TTC549 (cell line): ENCODE measurements at regions not wholly inside any gene's neighbourhood (a gene's known extent, or its start where the extent isn't known, plus 50 kb on each side); places are given as distances from the start of the nearest gene placed in this dataset.

Experiments
- FAIRE-seq: peaks from 2 replicates; lab custom pipeline; 2012; peaks lifted over from hg19 to GRCh38; lab: Jason Lieb, UNC

- FAIRE-seq: no peak
Observed at GRCh38 chr3:104635872-104636580, 730.7 kb upstream of the ALCAM start.

GRCh38 chr3:104642827-104643226 is 723.9 kb upstream of the ALCAM start:
- FAIRE-seq: no peak

- no peak for FAIRE-seq
Observed at GRCh38 chr3:104646196-104646595, 720.5 kb upstream of the ALCAM start.

GRCh38 chr3:104648823-104649222 is 717.9 kb upstream of the ALCAM start:
- no peak for FAIRE-seq

- no peak for FAIRE-seq
Observed at GRCh38 chr3:104669083-104669482, 697.6 kb upstream of the ALCAM start.

GRCh38 chr3:104672331-104672730 is 694.4 kb upstream of the ALCAM start:
- no peak for FAIRE-seq

GRCh38 chr3:104673981-104674380 is 692.7 kb upstream of the ALCAM start:
- no peak for FAIRE-seq

GRCh38 chr3:104676241-104676640 is 690.5 kb upstream of the ALCAM start:
- no peak for FAIRE-seq

- no peak for FAIRE-seq
Observed at GRCh38 chr3:104677932-104678331, 688.8 kb upstream of the ALCAM start.

GRCh38 chr3:104685492-104685891 is 681.2 kb upstream of the ALCAM start:
- FAIRE-seq: peak; percentile 82

GRCh38 chr3:104687362-104687761 is 679.3 kb upstream of the ALCAM start:
- no peak for FAIRE-seq

- FAIRE-seq: no peak
Observed at GRCh38 chr3:104696470-104696869, 670.2 kb upstream of the ALCAM start.

GRCh38 chr3:104711406-104711805 is 655.3 kb upstream of the ALCAM start:
- FAIRE-seq: no peak

- FAIRE-seq: no peak
Observed at GRCh38 chr3:104715972-104716371, 650.7 kb upstream of the ALCAM start.

GRCh38 chr3:104717828-104718196 is 648.9 kb upstream of the ALCAM start:
- no peak for FAIRE-seq

GRCh38 chr3:104723000-104723399 is 643.7 kb upstream of the ALCAM start:
- FAIRE-seq: no peak

GRCh38 chr3:104731074-104731473 is 635.6 kb upstream of the ALCAM start:
- FAIRE-seq: no peak

- FAIRE-seq: no peak
Observed at GRCh38 chr3:104734627-104735026, 632.1 kb upstream of the ALCAM start.

- no peak for FAIRE-seq
Observed at GRCh38 chr3:104735691-104736090, 631.0 kb upstream of the ALCAM start.

GRCh38 chr3:104738271-104738670 is 628.4 kb upstream of the ALCAM start:
- FAIRE-seq: no peak

GRCh38 chr3:104740874-104741379 is 625.8 kb upstream of the ALCAM start:
- FAIRE-seq: no peak

- FAIRE-seq: no peak
Observed at GRCh38 chr3:104742044-104742443, 624.7 kb upstream of the ALCAM start.

- FAIRE-seq: no peak
Observed at GRCh38 chr3:104745313-104745712, 621.4 kb upstream of the ALCAM start.

GRCh38 chr3:104746056-104746455 is 620.7 kb upstream of the ALCAM start:
- no peak for FAIRE-seq

- no peak for FAIRE-seq
Observed at GRCh38 chr3:104750581-104750980, 616.1 kb upstream of the ALCAM start.
